SK-N-MC (cell line): ENCODE measurements at regions not wholly inside any gene's neighbourhood (a gene's known extent, or its start where the extent isn't known, plus 50 kb on each side); places are given as distances from the start of the nearest gene placed in this dataset.

ENCODE experiments used
- EZH2 ChIP-seq: fragments of 200-600 bp; sonication (generic); IDR thresholded peaks from one replicate; pipeline ENCODE4 v1.6.1; 2017; ENCODE audit warnings: antibody characterized with exemption
- FOXP2 ChIP-seq: optimal IDR thresholded peaks from 2 replicates; pipeline ENCODE3; 2011; ENCODE audit warnings: mild to moderate bottlenecking, moderate library complexity; ENCODE audit not compliant: insufficient read depth; ENCODE audit errors: extremely low read length, control extremely low read depth
- POLR2AphosphoS5 ChIP-seq: IDR thresholded peaks from 2 replicates; pipeline ENCODE4 v1.6.1; 2012; ENCODE audit warnings: mild to moderate bottlenecking, low read depth, low read length, borderline replicate concordance

- TF ChIP-seq EZH2, result no peak
- TF ChIP-seq POLR2AphosphoS5, result no peak
- no peak for TF ChIP-seq FOXP2
These were observed 339.9 kb downstream of the NR2F2 start for GRCh38 chr15:96670389-96670788.
